K562 (cell line): ENCODE measurements at regions not wholly inside any gene's neighbourhood (a gene's known extent, or its start where the extent isn't known, plus 50 kb on each side); places are given as distances from the start of the nearest gene placed in this dataset.

Experiments
- E4F1 ChIP-seq: fragments of 250-450 bp; sonication (Bioruptor Pico); IDR thresholded peaks from 2 replicates; pipeline ENCODE4 v1.5.0; 2021; ENCODE audit warnings: mild to moderate bottlenecking, borderline replicate concordance
- FOXA1 ChIP-seq: fragments of 450-650 bp; IDR thresholded peaks from 2 replicates; pipeline ENCODE4 v1.6.1; 2016; ENCODE audit warnings: mild to moderate bottlenecking, borderline replicate concordance
- MYNN ChIP-seq, 2 experiments: sonication (generic); formaldehyde crosslinking in 1 of 2; IDR thresholded peaks; 2 replicates each; pipeline versions ENCODE4 v1.5.0 to v1.6.1; 2016 to 2020; ENCODE audit warnings: antibody characterized with exemption in 1 of 2, missing genetic modification reagents in 1 of 2
- NFE2 ChIP-seq: IDR thresholded peaks from 2 replicates; pipeline ENCODE4 v1.6.1; 2014; ENCODE audit warnings: antibody characterized with exemption, low read depth
- PHF8 ChIP-seq: fragments of 200-600 bp; sonication (generic); IDR thresholded peaks from 2 replicates; pipeline ENCODE4 v1.6.1; 2012; ENCODE audit warnings: mixed run types, mild to moderate bottlenecking, inconsistent platforms, low read length, moderate library complexity, borderline replicate concordance
- ZBED1 ChIP-seq: IDR thresholded peaks from 2 replicates; pipeline ENCODE4 v1.6.1; 2014
- ZNF197 ChIP-seq: fragments of 200-800 bp; sonication (Bioruptor generic); IDR thresholded peaks from 2 replicates; pipeline ENCODE4 v1.6.1; 2016; ENCODE audit warnings: low read depth, missing genetic modification characterization, missing compliant biosample characterization
- ZNF512 ChIP-seq: IDR thresholded peaks from 2 replicates; pipeline ENCODE4 v1.6.1; 2016; ENCODE audit warnings: missing genetic modification characterization, missing compliant biosample characterization
- TF ChIP-seq, protein P1 (sequence below): fragments of 450-650 bp; IDR thresholded peaks from 2 replicates; pipeline ENCODE4 v1.6.1; 2016; ENCODE audit warnings: low read depth
- TF ChIP-seq, protein P2 (sequence below): sonication (generic); formaldehyde crosslinking; IDR thresholded peaks from 2 replicates; pipeline ENCODE4 v1.8.1; 2023; ENCODE audit warnings: mild to moderate bottlenecking, missing genetic modification reagents
- TF ChIP-seq, protein P3 (sequence below): sonication (generic); formaldehyde crosslinking; IDR thresholded peaks from 2 replicates; pipeline ENCODE4 v1.4.0; 2020; ENCODE audit warnings: mild to moderate bottlenecking, missing genetic modification reagents

DNA sequence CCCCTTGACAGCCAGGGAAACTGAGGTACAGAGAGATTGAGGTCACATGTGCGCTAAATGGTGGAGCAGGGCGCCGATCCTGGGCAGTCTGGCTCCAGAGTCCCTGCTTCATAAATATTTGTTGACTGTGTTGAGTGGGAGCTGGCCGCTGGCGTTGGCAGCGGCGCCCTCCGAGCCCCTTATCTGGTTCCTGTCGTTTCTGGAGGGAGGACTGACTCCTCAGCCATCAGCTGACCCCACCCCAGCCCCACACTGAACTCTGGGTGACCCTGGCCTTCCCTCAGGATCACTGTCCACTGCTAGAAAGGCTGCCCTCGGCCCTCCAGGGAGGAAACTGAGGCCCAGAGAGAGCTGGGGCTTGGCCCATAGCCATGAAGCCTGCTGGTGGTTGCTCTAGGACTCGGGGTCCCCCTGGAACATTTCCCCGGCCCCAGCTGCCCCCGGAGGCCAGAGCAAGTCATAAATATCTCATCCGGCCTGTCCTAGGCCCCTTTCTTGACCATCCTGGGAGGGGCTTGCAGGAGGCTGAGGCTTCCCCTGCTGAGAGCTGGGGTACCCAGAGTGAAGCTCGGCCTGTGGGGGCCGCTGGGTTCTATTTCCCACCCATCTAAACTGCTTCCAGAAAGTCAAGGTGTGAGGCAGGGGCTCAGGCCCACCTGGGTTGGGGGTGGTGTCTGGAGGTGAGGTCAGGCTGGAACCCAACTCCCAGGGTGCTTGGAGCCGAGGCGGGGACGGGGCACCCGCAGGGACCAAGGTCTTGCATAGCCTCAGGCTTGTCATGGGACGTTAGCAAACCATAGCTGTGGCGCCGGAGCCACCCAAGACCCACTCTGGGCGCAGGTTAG, 51.7 kb upstream of the GSE1 start (continued):
- TF ChIP-seq, protein P1, sequence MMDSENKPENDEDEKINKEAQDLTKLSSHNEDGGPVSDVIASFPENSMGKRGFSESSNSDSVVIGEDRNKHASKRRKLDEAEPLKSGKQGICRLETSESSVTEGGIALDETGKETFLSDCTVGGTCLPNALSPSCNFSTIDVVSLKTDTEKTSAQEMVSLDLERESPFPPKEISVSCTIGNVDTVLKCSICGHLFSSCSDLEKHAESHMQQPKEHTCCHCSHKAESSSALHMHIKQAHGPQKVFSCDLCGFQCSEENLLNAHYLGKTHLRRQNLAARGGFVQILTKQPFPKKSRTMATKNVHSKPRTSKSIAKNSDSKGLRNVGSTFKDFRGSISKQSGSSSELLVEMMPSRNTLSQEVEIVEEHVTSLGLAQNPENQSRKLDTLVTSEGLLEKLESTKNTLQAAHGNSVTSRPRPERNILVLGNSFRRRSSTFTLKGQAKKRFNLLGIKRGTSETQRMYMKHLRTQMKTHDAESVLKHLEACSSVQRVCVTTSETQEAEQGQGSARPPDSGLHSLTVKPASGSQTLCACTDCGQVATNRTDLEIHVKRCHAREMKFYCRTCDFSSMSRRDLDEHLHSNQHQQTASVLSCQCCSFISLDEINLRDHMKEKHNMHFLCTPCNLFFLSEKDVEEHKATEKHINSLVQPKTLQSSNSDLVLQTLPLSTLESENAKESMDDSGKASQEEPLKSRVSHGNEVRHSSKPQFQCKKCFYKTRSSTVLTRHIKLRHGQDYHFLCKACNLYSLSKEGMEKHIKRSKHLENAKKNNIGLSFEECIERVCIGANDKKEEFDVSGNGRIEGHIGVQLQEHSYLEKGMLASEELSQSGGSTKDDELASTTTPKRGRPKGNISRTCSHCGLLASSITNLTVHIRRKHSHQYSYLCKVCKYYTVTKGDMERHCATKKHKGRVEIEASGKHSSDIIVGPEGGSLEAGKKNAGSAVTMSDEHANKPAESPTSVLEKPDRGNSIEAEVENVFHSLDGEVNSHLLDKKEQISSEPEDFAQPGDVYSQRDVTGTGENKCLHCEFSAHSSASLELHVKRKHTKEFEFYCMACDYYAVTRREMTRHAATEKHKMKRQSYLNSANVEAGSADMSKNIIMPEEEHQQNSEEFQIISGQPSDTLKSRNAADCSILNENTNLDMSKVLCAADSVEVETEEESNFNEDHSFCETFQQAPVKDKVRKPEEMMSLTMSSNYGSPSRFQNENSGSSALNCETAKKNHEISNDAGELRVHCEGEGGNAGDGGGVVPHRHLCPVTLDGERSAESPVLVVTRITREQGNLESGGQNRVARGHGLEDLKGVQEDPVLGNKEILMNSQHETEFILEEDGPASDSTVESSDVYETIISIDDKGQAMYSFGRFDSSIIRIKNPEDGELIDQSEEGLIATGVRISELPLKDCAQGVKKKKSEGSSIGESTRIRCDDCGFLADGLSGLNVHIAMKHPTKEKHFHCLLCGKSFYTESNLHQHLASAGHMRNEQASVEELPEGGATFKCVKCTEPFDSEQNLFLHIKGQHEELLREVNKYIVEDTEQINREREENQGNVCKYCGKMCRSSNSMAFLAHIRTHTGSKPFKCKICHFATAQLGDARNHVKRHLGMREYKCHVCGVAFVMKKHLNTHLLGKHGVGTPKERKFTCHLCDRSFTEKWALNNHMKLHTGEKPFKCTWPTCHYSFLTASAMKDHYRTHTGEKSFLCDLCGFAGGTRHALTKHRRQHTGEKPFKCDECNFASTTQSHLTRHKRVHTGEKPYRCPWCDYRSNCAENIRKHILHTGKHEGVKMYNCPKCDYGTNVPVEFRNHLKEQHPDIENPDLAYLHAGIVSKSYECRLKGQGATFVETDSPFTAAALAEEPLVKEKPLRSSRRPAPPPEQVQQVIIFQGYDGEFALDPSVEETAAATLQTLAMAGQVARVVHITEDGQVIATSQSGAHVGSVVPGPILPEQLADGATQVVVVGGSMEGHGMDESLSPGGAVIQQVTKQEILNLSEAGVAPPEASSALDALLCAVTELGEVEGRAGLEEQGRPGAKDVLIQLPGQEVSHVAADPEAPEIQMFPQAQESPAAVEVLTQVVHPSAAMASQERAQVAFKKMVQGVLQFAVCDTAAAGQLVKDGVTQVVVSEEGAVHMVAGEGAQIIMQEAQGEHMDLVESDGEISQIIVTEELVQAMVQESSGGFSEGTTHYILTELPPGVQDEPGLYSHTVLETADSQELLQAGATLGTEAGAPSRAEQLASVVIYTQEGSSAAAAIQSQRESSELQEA = no peak
- TF ChIP-seq NFE2 = no peak
- TF ChIP-seq, protein P2, sequence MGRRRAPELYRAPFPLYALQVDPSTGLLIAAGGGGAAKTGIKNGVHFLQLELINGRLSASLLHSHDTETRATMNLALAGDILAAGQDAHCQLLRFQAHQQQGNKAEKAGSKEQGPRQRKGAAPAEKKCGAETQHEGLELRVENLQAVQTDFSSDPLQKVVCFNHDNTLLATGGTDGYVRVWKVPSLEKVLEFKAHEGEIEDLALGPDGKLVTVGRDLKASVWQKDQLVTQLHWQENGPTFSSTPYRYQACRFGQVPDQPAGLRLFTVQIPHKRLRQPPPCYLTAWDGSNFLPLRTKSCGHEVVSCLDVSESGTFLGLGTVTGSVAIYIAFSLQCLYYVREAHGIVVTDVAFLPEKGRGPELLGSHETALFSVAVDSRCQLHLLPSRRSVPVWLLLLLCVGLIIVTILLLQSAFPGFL = no peak
- peak; percentile 85 for TF ChIP-seq MYNN (IDR thresholded peaks at IDR 0.05)
- TF ChIP-seq MYNN (CRISPR knock-in tag; IDR thresholded peaks at IDR 0.05) = no peak
- TF ChIP-seq FOXA1 = no peak
- no peak for TF ChIP-seq ZNF197 (CRISPR knock-in tag)
- no peak for TF ChIP-seq PHF8
- TF ChIP-seq ZBED1 = peak; percentile 19; the same call in 1 of the 2 replicates
- TF ChIP-seq E4F1 (CRISPR knock-in tag) = no peak
- TF ChIP-seq, protein P3, sequence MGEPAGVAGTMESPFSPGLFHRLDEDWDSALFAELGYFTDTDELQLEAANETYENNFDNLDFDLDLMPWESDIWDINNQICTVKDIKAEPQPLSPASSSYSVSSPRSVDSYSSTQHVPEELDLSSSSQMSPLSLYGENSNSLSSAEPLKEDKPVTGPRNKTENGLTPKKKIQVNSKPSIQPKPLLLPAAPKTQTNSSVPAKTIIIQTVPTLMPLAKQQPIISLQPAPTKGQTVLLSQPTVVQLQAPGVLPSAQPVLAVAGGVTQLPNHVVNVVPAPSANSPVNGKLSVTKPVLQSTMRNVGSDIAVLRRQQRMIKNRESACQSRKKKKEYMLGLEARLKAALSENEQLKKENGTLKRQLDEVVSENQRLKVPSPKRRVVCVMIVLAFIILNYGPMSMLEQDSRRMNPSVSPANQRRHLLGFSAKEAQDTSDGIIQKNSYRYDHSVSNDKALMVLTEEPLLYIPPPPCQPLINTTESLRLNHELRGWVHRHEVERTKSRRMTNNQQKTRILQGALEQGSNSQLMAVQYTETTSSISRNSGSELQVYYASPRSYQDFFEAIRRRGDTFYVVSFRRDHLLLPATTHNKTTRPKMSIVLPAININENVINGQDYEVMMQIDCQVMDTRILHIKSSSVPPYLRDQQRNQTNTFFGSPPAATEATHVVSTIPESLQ = no peak
- TF ChIP-seq ZNF512 (tag) = no peak
